SKM-1 (cell line): ENCODE measurements at regions not wholly inside any gene's neighbourhood (a gene's known extent, or its start where the extent isn't known, plus 50 kb on each side); places are given as distances from the start of the nearest gene placed in this dataset.
"Not testable (repeated sequence)": the region's sequence is repeated elsewhere in the genome, so short reads cannot be mapped to it uniquely, and the experiment has no call there.

Experiments
- DNase-seq: peaks from one replicate; lab custom pipeline; 2025; ENCODE audit not compliant: unreplicated experiment; lab: John Stamatoyannopoulos, UW

- no peak for DNase-seq
Observed at GRCh38 chr16:5309946-5310611, 212.5 kb upstream of the EEF2KMT start.

DNA sequence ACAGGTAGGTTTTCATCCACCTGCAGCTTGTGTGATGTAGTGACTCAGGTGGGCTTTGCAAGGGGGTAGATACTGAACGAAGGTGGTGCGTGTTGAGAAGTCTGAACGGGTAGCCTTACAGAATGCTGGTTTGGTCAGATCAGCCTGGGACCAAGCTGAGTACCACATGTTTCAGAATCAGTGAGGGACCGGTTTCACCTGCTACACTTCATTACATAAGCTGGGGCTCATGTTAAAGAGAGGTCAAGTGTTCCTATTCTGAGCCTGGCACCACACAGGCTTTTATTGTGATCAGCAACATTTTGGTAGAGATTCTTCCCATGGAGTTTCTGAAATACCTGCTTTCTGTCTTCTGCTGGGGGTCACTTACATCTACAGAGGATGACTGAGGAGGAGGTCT is 207.4 kb upstream of the EEF2KMT start:
- no peak for DNase-seq

- DNase-seq = no peak
Observed at GRCh38 chr16:5302372-5303114, 204.9 kb upstream of the EEF2KMT start.

- no peak for DNase-seq
Observed at GRCh38 chr16:5298202-5298601, 200.6 kb upstream of the EEF2KMT start.

DNA sequence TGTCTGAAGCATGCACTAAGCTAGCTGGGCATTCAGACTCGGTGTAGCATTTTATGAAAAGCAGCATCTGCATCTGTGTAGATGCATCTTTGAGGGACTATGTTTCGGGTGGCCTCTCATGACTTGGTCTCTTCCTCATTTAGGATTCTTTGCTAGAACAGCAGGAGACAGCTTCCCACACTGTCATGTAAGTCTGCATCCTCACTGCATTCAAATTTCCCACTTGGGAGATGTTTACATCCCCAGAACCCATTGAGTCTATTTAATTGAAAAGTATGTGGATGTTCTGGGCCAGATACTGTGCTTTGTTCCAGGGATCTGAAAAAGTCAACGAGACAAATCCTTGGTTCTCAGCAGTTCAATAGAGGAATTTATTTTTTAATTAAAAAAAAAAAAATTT is 198.6 kb upstream of the EEF2KMT start:
- no peak for DNase-seq

GRCh38 chr16:5295304-5295703 is 197.7 kb upstream of the EEF2KMT start:
- DNase-seq = not testable (repeated sequence)

GRCh38 chr16:5282152-5282551 is 184.6 kb upstream of the EEF2KMT start:
- DNase-seq = not testable (repeated sequence)

- no peak for DNase-seq
Observed at GRCh38 chr16:5257462-5257861, 159.9 kb upstream of the EEF2KMT start.

DNA sequence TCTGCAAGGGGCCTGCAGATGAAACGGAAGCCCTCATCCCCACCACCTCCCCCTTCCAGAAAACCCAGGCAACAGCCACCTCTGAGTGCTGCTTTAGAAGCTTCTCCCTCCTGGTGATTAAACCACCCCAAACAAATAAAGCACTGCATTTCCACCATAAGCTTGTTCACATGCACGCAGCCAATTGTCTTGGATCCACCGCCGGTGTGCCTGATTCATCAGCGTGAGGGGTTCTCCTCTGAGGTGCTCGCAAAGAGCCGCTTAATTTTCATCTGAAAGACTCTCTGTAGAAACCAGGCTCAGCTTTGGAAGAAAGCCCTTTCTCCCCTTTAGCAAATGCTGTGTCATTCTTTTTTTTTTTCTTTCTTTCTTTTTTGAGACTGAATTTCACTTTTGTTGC is 155.2 kb upstream of the EEF2KMT start:
- no peak for DNase-seq

DNA sequence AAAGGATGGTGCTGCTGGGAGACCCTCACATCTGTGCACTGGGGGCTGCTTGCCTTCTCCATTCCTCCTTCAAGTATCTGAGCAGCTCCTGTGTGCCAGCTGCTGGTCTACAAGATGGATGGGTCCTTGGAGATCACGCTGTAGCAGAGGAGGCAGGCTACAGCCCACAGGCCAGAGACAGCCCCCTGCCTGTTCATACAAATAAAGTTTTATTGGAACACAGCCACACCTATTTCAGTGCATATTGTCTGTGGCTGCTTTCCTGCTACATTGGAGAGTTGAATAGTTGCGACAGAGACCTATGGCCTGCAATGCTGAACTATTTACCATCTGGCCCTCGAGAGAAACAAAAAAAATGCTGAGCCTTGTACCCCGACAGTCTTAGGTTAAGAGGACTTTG is 149.8 kb upstream of the EEF2KMT start:
- not testable (repeated sequence) for DNase-seq

- DNase-seq = not testable (repeated sequence)
Observed at GRCh38 chr16:5240278-5240626, 142.7 kb upstream of the EEF2KMT start.

GRCh38 chr16:5239472-5240277 is 142.1 kb upstream of the EEF2KMT start:
- not testable (repeated sequence) for DNase-seq

DNA sequence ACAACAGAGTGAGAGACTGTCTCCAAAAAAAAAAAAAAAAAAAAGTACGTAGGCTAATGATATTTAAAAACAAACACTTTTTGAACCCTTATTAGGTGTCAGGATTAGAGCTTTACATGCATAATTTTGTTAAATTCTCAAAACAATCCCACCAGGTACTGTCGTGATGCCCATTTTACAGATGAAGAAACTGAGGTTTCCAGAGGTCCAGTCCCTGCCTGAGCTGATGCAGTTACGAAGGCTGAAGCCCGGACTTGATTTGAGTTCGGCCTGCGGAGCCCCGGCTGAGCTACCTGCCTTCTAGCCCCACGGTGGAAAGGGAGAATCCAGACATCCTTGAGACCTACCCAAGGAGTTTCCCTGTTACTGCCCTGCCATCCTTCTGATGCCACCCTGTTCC is 137.5 kb upstream of the EEF2KMT start:
- DNase-seq = no peak

- DNase-seq = no peak
Observed at GRCh38 chr16:5234295-5235050, 136.9 kb upstream of the EEF2KMT start.

DNA sequence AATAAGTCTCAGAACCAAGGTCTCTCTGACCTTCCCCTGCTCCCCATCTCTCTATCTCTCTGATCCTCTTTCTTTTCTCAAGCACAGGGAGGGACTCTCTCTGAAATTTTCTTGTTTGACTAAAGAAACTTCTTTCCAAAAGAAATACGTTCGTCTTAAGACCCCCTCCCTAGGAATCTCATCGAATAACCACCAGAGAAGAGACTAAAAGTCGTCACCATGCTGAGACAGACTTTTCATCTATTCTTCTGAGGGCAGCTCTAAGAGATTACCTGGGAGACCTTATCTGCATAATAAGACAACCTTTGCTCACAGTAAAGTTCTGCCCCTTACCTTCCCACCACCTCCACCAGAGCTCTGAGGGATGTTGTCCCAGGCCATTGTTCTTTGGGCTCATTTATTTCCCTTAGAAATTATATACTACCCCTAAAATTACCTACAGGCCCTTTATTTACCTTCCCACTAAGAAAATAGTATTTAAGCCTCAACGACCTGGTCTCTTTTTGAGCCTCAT is 133.7 kb upstream of the EEF2KMT start:
- no peak for DNase-seq

DNA sequence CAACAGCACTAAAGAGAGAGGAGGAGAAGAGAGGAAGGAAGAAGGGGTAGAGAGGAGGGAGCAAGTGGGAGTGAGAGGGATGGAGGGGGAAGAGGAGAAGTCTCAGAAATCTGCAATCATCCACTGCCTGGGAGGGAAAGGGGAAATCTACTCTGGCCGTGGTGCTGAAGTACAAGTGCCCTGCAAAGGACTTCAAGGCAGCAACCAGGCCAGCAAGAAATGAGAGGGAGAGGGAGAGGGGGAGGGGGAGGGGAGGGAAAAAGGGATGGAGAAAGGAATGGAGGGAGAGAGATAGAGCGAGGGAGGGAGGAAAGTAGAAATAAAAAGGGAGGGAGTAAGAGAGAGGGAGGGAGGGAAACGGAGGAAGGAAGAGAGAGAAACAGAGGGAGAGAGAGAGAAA is 130.8 kb upstream of the EEF2KMT start:
- DNase-seq = no peak

DNA sequence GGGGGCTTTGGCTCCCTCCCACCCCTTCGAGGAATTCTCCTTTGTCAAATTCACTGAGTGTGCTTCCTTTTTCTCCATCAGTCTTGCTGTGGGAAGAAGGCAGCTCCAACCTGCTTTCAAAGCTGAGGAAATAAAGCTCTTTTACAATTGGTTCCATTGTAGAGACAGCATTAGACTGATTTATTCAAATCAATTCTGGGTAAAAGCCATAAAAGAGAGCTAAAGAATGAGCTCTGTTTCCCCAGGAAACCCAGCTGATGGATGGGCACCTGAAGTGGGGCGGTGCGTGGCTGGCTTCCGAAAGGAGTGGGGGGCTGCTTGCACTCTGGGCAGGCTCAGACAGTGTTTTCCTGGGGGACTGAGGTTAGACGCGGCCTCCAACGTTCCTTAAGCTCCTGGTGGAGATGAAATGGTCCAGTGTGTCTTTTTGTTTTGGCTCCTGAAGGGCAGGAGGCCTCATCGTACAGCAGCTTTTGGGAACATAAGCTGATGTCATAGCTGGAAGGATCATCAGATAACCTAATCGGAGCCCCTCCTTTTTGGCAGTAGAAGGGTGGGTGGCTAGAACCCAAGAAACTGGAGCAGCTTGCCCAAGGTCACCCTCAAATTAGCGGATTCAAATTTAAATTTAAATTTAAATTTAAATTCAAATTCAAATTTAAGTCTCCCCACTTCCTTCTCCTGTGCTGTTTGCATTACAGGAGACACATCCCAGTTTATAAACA is 128.5 kb upstream of the EEF2KMT start:
- no peak for DNase-seq

DNA sequence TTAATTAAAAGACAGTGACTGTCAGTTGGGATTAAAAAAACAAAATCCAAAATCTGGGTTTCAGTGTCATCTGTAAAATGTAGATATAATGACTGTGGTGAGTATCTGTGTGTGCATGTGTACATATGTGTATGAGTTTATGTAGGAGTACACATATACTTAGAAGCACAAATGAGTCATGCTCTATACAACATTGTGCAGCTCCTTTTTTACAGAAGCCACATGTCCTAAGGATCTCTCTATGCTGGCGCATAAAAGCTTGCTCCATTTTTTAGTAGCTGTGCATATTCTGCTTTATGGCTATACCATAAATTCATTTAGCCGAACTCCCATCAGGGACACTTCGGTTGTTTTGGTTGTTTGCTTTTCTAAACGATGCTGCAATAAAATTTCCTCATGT is 125.2 kb upstream of the EEF2KMT start:
- no peak for DNase-seq

DNA sequence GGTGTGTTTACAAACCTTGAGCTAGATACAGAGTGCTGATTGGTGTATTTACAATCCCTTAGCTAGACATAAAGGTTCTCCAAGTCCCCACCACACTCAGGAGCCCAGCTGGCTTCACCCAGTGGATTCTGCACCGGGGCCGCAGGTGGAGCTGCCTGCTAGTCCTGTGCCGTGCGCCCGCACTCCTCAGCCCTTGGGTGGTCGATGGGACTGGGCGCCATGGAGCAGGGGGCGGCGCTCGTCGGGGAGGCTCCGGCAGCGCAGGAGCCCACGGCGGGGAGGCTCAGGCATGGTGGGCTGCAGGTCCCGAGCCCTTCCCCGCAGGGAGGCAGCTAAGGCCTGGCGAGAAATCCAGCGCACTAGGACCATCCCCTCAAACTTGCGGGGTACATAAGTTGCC is 124.2 kb upstream of the EEF2KMT start:
- DNase-seq = not testable (repeated sequence)

DNA sequence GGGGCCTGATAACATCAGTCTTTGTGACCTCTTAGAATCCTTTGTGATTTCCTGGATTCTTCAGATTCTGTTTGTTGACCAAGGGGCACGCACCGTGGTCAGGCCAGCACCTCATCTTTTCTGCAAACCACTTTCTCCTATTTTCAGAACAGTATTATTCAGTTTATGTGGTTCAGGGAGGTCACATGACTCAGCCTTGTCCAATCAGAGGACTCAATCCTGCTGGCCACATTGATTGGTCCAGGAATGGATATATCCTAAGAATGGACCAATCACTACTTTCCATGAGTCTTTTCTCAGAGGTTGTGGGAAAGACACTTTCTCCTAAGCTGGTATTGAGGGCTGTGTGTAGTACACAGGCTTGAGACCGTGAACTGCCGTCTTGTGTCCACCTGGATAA is 123.1 kb upstream of the EEF2KMT start:
- DNase-seq = no peak
